Endothelial cell of umbilical vein (primary cell): ENCODE measurements at regions not wholly inside any gene's neighbourhood (a gene's known extent, or its start where the extent isn't known, plus 50 kb on each side); places are given as distances from the start of the nearest gene placed in this dataset.

Source experiments
- BruUV-seq: library from RNA; stranded (reverse); fragments of 400-500 nt; replicated peaks from 2 replicates; lab custom pipeline; 2021; lab: Mats Ljungman, UMichigan
- CTCF ChIA-PET: fragments of 300-600, 350-600 bp; sonication (Branson Sonifier 250); formaldehyde crosslinking; loops from one replicate; lab custom pipeline; 2021; ENCODE audit warnings: antibody characterized with exemption, inconsistent platforms; lab: Charles Lee
- POLR2A ChIA-PET: fragments of 300-600, 350-600 bp; sonication (Branson Sonifier 250); formaldehyde crosslinking; loops from one replicate; lab custom pipeline; 2021; ENCODE audit warnings: antibody characterized with exemption, inconsistent platforms; lab: Charles Lee
- DNase-seq: peaks from one replicate; pipeline ENCODE4 v3.0.0-alpha.2; 2011; ENCODE audit warnings: low read depth, low spot score
- FAIRE-seq: peaks from 2 replicates; lab custom pipeline; 2011; peaks lifted over from hg19 to GRCh38; lab: Jason Lieb, UNC
- H2AFZ ChIP-seq: 2 replicates; pipeline ENCODE4 v1.6.0; 2012; ENCODE audit warnings: low read depth, low read length, control low read depth, inconsistent platforms
- H3K27ac ChIP-seq: 2 replicates; pipeline ENCODE4 v1.5.1; 2011; ENCODE audit warnings: low read depth, mild to moderate bottlenecking, control low read depth, low read length, moderate library complexity; ENCODE audit not compliant: insufficient read depth
- H3K27me3 ChIP-seq, 2 experiments: 2 replicates each; pipeline versions ENCODE4 v1.6.0 to v1.6.1; 2011; ENCODE audit warnings: low read length in 2 of 2, mixed read lengths in 1 of 2; ENCODE audit not compliant: control insufficient read depth in 2 of 2, insufficient read depth in 2 of 2
- H3K36me3 ChIP-seq, 2 experiments: 2 replicates in 1 of 2; 3 replicates in 1 of 2; pipeline ENCODE4 v1.5.1; 2011; ENCODE audit warnings: low read length in 2 of 2, mild to moderate bottlenecking in 1 of 2, moderate library complexity in 1 of 2; ENCODE audit not compliant: control insufficient read depth in 2 of 2, insufficient read depth in 2 of 2; ENCODE audit errors: extremely low read depth in 1 of 2
- H3K4me1 ChIP-seq: 3 replicates; pipeline ENCODE4 v1.5.1; 2011; ENCODE audit warnings: mild to moderate bottlenecking, low read length; ENCODE audit not compliant: control insufficient read depth, insufficient read depth; ENCODE audit errors: extremely low read depth
- H3K4me2 ChIP-seq: 2 replicates; pipeline ENCODE4 v1.6.1; 2011; ENCODE audit warnings: low read length, control low read depth, mixed read lengths; ENCODE audit not compliant: insufficient read depth
- H3K4me3 ChIP-seq, 3 experiments: fragments of 200-600 bp in 1 of 3; sonication (generic), shearing (Covaris generic) in 1 of 3; replicated peaks in 1 of 3; 2 replicates each; pipeline ENCODE4 v1.5.1; 2011 to 2016; ENCODE audit warnings: control low read depth in 3 of 3, low read length in 3 of 3, mild to moderate bottlenecking in 2 of 3, inconsistent platforms in 1 of 3, low read depth in 1 of 3, moderate library complexity in 1 of 3; ENCODE audit not compliant: insufficient read depth in 1 of 3
- H3K79me2 ChIP-seq: 2 replicates; pipeline ENCODE4 v1.6.0; 2012; ENCODE audit warnings: low read length, inconsistent platforms; ENCODE audit not compliant: control insufficient read depth, insufficient read depth
- H3K9ac ChIP-seq: replicated peaks from 2 replicates; pipeline ENCODE3; 2011; ENCODE audit warnings: low read length, control low read depth; ENCODE audit not compliant: insufficient read depth; ENCODE audit errors: extremely low read depth
- H3K9me1 ChIP-seq: replicated peaks from 3 replicates; pipeline ENCODE4 v1.6.0; 2011; ENCODE audit warnings: mild to moderate bottlenecking, low read length; ENCODE audit not compliant: control insufficient read depth, insufficient read depth; ENCODE audit errors: extremely low read depth
- H3K9me3 ChIP-seq: replicated peaks from 2 replicates; pipeline ENCODE4 v1.5.1; 2012; ENCODE audit warnings: low read length, inconsistent platforms; ENCODE audit not compliant: control insufficient read depth, insufficient read depth
- H4K20me1 ChIP-seq: replicated peaks from 2 replicates; pipeline ENCODE3; 2011; ENCODE audit warnings: mild to moderate bottlenecking, low read length; ENCODE audit not compliant: control insufficient read depth, insufficient read depth; ENCODE audit errors: extremely low read depth
- EZH2 ChIP-seq: IDR thresholded peaks from 2 replicates; pipeline ENCODE4 v1.6.1; 2012; ENCODE audit warnings: borderline replicate concordance, low read depth, mild to moderate bottlenecking, moderate library complexity, low read length, inconsistent platforms; ENCODE audit not compliant: severe bottlenecking
- FOS ChIP-seq: IDR thresholded peaks from 2 replicates; pipeline ENCODE4 v1.6.1; 2011; ENCODE audit warnings: mild to moderate bottlenecking, low read length, moderate library complexity, borderline replicate concordance; ENCODE audit not compliant: insufficient read depth
- GATA2 ChIP-seq: IDR thresholded peaks from 2 replicates; pipeline ENCODE4 v1.7.0; 2011; ENCODE audit warnings: low read depth, mild to moderate bottlenecking, moderate library complexity, mixed read lengths, low read length; ENCODE audit not compliant: insufficient read length, insufficient read depth
- JUN ChIP-seq: IDR thresholded peaks from 2 replicates; pipeline ENCODE4 v1.6.1; 2011; ENCODE audit warnings: borderline replicate concordance, low read depth; ENCODE audit not compliant: insufficient read length, insufficient read depth
- MYC ChIP-seq: IDR thresholded peaks from one replicate; pipeline ENCODE4 v1.6.1; 2011; ENCODE audit warnings: mild to moderate bottlenecking, low read depth, low read length
- POLR2A ChIP-seq: IDR thresholded peaks from 2 replicates; pipeline ENCODE4 v1.6.1; 2012; ENCODE audit warnings: low read depth, mild to moderate bottlenecking, control low read depth, low read length
- POLR2AphosphoS5 ChIP-seq: IDR thresholded peaks from 2 replicates; pipeline ENCODE4 v1.6.1; 2012; ENCODE audit warnings: low read depth, mild to moderate bottlenecking, control low read depth, low read length, moderate library complexity; ENCODE audit not compliant: insufficient read depth
- dilution Hi-C: fragments of 300-500 bp; cut with MboI; formaldehyde crosslinking; loops from one replicate; pipeline ENCODE4 v1.15.0; 2019; ENCODE audit warnings: low sequenced_read_pairs; ENCODE audit not compliant: extremely low pct_ligation_motif_present
- intact Hi-C: fragments of 100-400 bp; cut with micrococcal nuclease; formaldehyde crosslinking; loops from one replicate; pipeline ENCODE4 v1.10.0; 2022
- TF ChIP-seq, protein P1 (sequence below), 2 donors: IDR thresholded peaks; 1 replicate in 1 of 2; 2 replicates in 1 of 2; pipeline ENCODE4 v1.5.1; 2011; ENCODE audit warnings: low read length in 2 of 2, mild to moderate bottlenecking in 2 of 2, moderate library complexity in 2 of 2, control low read depth in 1 of 2, inconsistent platforms in 1 of 2, low read depth in 1 of 2; ENCODE audit not compliant: insufficient read depth in 1 of 2; ENCODE audit errors: extremely low read depth in 1 of 2
- TF ChIP-seq, protein P2 (sequence below): IDR thresholded peaks from 2 replicates; pipeline ENCODE4 v1.6.1; 2011; ENCODE audit not compliant: insufficient read depth, insufficient read length

DNA sequence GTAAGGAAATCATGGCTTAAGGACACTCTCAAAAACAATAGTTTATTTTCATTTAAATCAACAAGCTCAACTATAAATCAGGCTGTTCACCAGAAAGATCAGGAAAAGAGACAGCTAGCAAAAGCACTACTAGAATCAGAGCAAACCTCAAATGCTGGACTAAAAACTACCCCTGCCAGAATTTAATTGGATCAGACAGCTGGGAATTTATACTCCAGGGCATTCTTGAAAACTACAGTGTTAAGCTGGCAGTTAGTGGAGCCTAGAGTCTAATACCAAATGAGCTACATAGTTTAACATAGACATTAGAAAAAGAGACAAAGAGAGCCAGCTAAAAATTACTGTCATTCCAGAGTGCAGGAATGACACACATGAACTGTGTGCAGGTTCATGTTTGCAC lies 1016.4 kb upstream of the CRIM1 start:
- TF ChIP-seq POLR2AphosphoS5: no peak
- no peak for TF ChIP-seq EZH2
- no peak for TF ChIP-seq JUN
- TF ChIP-seq FOS: no peak
- no peak for TF ChIP-seq MYC
- TF ChIP-seq, protein P1, sequence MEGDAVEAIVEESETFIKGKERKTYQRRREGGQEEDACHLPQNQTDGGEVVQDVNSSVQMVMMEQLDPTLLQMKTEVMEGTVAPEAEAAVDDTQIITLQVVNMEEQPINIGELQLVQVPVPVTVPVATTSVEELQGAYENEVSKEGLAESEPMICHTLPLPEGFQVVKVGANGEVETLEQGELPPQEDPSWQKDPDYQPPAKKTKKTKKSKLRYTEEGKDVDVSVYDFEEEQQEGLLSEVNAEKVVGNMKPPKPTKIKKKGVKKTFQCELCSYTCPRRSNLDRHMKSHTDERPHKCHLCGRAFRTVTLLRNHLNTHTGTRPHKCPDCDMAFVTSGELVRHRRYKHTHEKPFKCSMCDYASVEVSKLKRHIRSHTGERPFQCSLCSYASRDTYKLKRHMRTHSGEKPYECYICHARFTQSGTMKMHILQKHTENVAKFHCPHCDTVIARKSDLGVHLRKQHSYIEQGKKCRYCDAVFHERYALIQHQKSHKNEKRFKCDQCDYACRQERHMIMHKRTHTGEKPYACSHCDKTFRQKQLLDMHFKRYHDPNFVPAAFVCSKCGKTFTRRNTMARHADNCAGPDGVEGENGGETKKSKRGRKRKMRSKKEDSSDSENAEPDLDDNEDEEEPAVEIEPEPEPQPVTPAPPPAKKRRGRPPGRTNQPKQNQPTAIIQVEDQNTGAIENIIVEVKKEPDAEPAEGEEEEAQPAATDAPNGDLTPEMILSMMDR (IDR thresholded peaks at IDR 0.05; ENCODE audit: extremely low read depth in 1 of 2, insufficient read depth in 1 of 2, low read depth in 1 of 2, low read length in 2 of 2): no peak
- TF ChIP-seq POLR2A: no peak
- no peak for TF ChIP-seq GATA2
- TF ChIP-seq, protein P2, sequence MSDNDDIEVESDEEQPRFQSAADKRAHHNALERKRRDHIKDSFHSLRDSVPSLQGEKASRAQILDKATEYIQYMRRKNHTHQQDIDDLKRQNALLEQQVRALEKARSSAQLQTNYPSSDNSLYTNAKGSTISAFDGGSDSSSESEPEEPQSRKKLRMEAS: no peak

More for the DNA sequence above, 1016.4 kb upstream of the CRIM1 start:
- Histone ChIP-seq H3K9ac (no peak overlapping the region), H3K79me2 (no peaks in the 10 kb centered on the region), H3K4me2 (no peak overlapping the region), H3K36me3 (no peaks in the 10 kb centered on the region), H3K9me1 (no peaks in the 10 kb centered on the region), H3K9me3 (no peaks in the 10 kb centered on the region), H4K20me1 (no peaks in the 10 kb centered on the region), H3K4me3 (no peak overlapping the region), H2AFZ (no peak overlapping the region), H3K4me1 (no peaks in the 10 kb centered on the region), H3K27ac (no peak overlapping the region), H3K27me3 (no peaks in the 10 kb centered on the region)
- dilution Hi-C loops (no loop called here), intact Hi-C loops (no loop called here)
- FAIRE-seq (no peak), DNase-seq (no peak)
- no TSS peak for BruUV-seq
- POLR2A ChIA-PET: no interaction called here
- CTCF ChIA-PET: no interaction called here
